GM23338 (cell line): ENCODE measurements at regions not wholly inside any gene's neighbourhood (a gene's known extent, or its start where the extent isn't known, plus 50 kb on each side); places are given as distances from the start of the nearest gene placed in this dataset.

Source experiments
- ATAC-seq: fragments of 200-7000 bp; cut with Tn5 transposase; 3 replicates; pipeline ENCODE4 v1.9.1; 2020
- DNase-seq: peaks from one replicate; pipeline ENCODE4 v3.0.0-alpha.2; 2015; ENCODE audit warnings: low spot score
- H2AFZ ChIP-seq: fragments of 200-600 bp; sonication (generic); 2 replicates; pipeline ENCODE4 v1.8.0; 2016; ENCODE audit warnings: antibody characterized with exemption, mild to moderate bottlenecking, moderate library complexity
- H3F3A ChIP-seq: fragments of 200-600 bp; sonication (generic); replicated peaks from 2 replicates; pipeline ENCODE4 v1.8.0; 2017; ENCODE audit warnings: antibody characterized with exemption, mixed run types, low read depth
- H3K27ac ChIP-seq: fragments of 200-600 bp; sonication (generic); 2 replicates; pipeline ENCODE4 v1.6.1; 2016; ENCODE audit warnings: low read depth
- H3K27me3 ChIP-seq: fragments of 200-600 bp; sonication (generic); 2 replicates; pipeline ENCODE4 v1.8.0; 2016; ENCODE audit warnings: mild to moderate bottlenecking, mixed run types, moderate library complexity; ENCODE audit not compliant: insufficient read depth
- H3K36me3 ChIP-seq: fragments of 200-600 bp; sonication (generic); 2 replicates; pipeline ENCODE4 v1.8.0; 2016; ENCODE audit warnings: mild to moderate bottlenecking; ENCODE audit not compliant: insufficient read depth
- H3K4me1 ChIP-seq: fragments of 200-600 bp; sonication (generic); 2 replicates; pipeline ENCODE4 v1.8.0; 2016; ENCODE audit warnings: mild to moderate bottlenecking, moderate library complexity; ENCODE audit not compliant: insufficient read depth
- H3K4me2 ChIP-seq: fragments of 200-600 bp; sonication (generic); 2 replicates; pipeline ENCODE4 v1.7.1; 2017; ENCODE audit warnings: mixed run types
- H3K4me3 ChIP-seq: fragments of 200-600 bp; sonication (generic); 2 replicates; pipeline ENCODE4 v1.6.1; 2016; ENCODE audit warnings: mixed run types
- H3K79me2 ChIP-seq: fragments of 200-600 bp; sonication (generic); replicated peaks from 2 replicates; pipeline ENCODE4 v1.8.0; 2017; ENCODE audit warnings: mild to moderate bottlenecking; ENCODE audit not compliant: insufficient read depth
- H3K9me2 ChIP-seq: fragments of 200-600 bp; sonication (generic); 2 replicates; pipeline ENCODE4 v1.8.0; 2017; ENCODE audit not compliant: insufficient read depth
- H4K20me1 ChIP-seq: fragments of 200-600 bp; sonication (generic); replicated peaks from 2 replicates; pipeline ENCODE4 v1.8.0; 2017; ENCODE audit warnings: mild to moderate bottlenecking; ENCODE audit not compliant: insufficient read depth
- H3K27ac Mint-ChIP-seq: 2 replicates; pipeline ENCODE4 v1.8.0; 2020; ENCODE audit warnings: inconsistent platforms, mild to moderate bottlenecking, moderate library complexity, mixed read lengths
- H3K27me3 Mint-ChIP-seq: 3 replicates; pipeline ENCODE4 v1.8.0; 2022; ENCODE audit warnings: low read depth, mild to moderate bottlenecking, moderate library complexity, mixed read lengths, inconsistent platforms; ENCODE audit not compliant: insufficient read depth, poor library complexity
- H3K36me3 Mint-ChIP-seq: 3 replicates; pipeline ENCODE4 v1.8.0; 2021; ENCODE audit warnings: low read depth, mild to moderate bottlenecking, inconsistent platforms, moderate library complexity, mixed read lengths
- H3K4me1 Mint-ChIP-seq: 3 replicates; pipeline ENCODE4 v1.8.0; 2020; ENCODE audit warnings: mild to moderate bottlenecking, inconsistent platforms, mixed read lengths
- H3K4me3 Mint-ChIP-seq: 3 replicates; pipeline ENCODE4 v1.8.0; 2021; ENCODE audit warnings: moderate library complexity, mild to moderate bottlenecking, inconsistent platforms, mixed read lengths
- H3K9me3 Mint-ChIP-seq: 3 replicates; pipeline ENCODE4 v1.8.0; 2020; ENCODE audit warnings: moderate library complexity, mild to moderate bottlenecking, inconsistent platforms, mixed read lengths
- CTCF ChIP-seq, 2 experiments: fragments of 200-600 bp in 1 of 2; sonication (generic) in 1 of 2; conservative IDR thresholded peaks; 2 replicates each; pipeline versions ENCODE4 v1.5.1 to v1.6.1; 2016 to 2017; ENCODE audit warnings: antibody characterized with exemption in 2 of 2, low read depth in 2 of 2, mild to moderate bottlenecking in 2 of 2, moderate library complexity in 1 of 2
- EZH2 ChIP-seq: fragments of 200-600 bp; sonication (generic); IDR thresholded peaks from one replicate; pipeline ENCODE4 v1.8.0; 2017; ENCODE audit warnings: antibody characterized with exemption, mild to moderate bottlenecking, low read depth; ENCODE audit not compliant: unreplicated experiment
- EZH2phosphoT487 ChIP-seq: fragments of 200-600 bp; sonication (generic); IDR thresholded peaks from one replicate; pipeline ENCODE4 v1.8.1; 2018; ENCODE audit warnings: antibody characterized with exemption; ENCODE audit not compliant: unreplicated experiment
- JUNB ChIP-seq: IDR thresholded peaks from one replicate; pipeline ENCODE4 v1.6.1; 2016; ENCODE audit warnings: antibody characterized with exemption; ENCODE audit not compliant: unreplicated experiment
- POLR2AphosphoS5 ChIP-seq: IDR thresholded peaks from 2 replicates; pipeline ENCODE4 v1.6.1; 2016; ENCODE audit warnings: antibody characterized with exemption, low read depth
- STAT1 ChIP-seq: IDR thresholded peaks from one replicate; pipeline ENCODE4 v1.6.1; 2016; ENCODE audit warnings: antibody characterized with exemption; ENCODE audit not compliant: unreplicated experiment
- ZNF114 ChIP-seq: fragments of 250-450 bp; sonication (Bioruptor Pico); IDR thresholded peaks from 2 replicates; pipeline ENCODE4 v1.5.0; 2020; ENCODE audit warnings: mild to moderate bottlenecking, moderate library complexity
- ZNF331 ChIP-seq: fragments of 250-450 bp; sonication (Bioruptor Pico); IDR thresholded peaks from 2 replicates; pipeline ENCODE4 v1.5.0; 2020; ENCODE audit warnings: low read depth, mild to moderate bottlenecking, moderate library complexity
- ZNF462 ChIP-seq: fragments of 250-450 bp; sonication (Bioruptor Pico); IDR thresholded peaks from 2 replicates; pipeline ENCODE4 v1.5.0; 2020; ENCODE audit warnings: mild to moderate bottlenecking, moderate library complexity
- TF ChIP-seq, protein P1 (sequence below): IDR thresholded peaks from 2 replicates; pipeline ENCODE4 v1.6.1; 2016; ENCODE audit warnings: antibody characterized with exemption

- TF ChIP-seq ZNF462 (no peak), EZH2phosphoT487 (no peak), ZNF114 (CRISPR knock-in tag) (no peak), JUNB (no peak), STAT1 (no peak), EZH2 (no peak), ZNF331 (CRISPR knock-in tag) (no peak), POLR2AphosphoS5 (no peak)
Observed at GRCh38 chr9:129513856-129514496, 106.9 kb downstream of the C9orf50 start (continued).

- H3K27me3 ChIP-seq, result no peaks in the 10 kb centered on the region
- peaks cover 8% of the 10 kb centered on the region for H3K27me3 Mint-ChIP-seq
- H3K36me3 Mint-ChIP-seq, result peaks cover 33% of the 10 kb centered on the region
- no peaks in the 10 kb centered on the region for H4K20me1 ChIP-seq
- no peak overlapping the region for H3K4me3 Mint-ChIP-seq
- DNase-seq (no peak), ATAC-seq (no peak)
- H3K9me2 ChIP-seq, result no peaks in the 10 kb centered on the region
- no peaks in the 10 kb centered on the region for H3K36me3 ChIP-seq
- H3K79me2 ChIP-seq, result no peaks in the 10 kb centered on the region
- H3K27ac ChIP-seq, result no peak overlapping the region
- no peaks in the 10 kb centered on the region for H3K4me1 Mint-ChIP-seq
- H3K4me1 ChIP-seq, result no peaks in the 10 kb centered on the region
- peaks cover 59% of the 10 kb centered on the region for H3K9me3 Mint-ChIP-seq
- H3K27ac Mint-ChIP-seq, result no peak overlapping the region
- TF ChIP-seq POLR2AphosphoS5, result no peak
- TF ChIP-seq, protein P1, sequence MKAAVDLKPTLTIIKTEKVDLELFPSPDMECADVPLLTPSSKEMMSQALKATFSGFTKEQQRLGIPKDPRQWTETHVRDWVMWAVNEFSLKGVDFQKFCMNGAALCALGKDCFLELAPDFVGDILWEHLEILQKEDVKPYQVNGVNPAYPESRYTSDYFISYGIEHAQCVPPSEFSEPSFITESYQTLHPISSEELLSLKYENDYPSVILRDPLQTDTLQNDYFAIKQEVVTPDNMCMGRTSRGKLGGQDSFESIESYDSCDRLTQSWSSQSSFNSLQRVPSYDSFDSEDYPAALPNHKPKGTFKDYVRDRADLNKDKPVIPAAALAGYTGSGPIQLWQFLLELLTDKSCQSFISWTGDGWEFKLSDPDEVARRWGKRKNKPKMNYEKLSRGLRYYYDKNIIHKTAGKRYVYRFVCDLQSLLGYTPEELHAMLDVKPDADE, result no peak
- TF ChIP-seq CTCF (conservative IDR thresholded peaks at IDR 0.05; ENCODE audit: low read depth in 2 of 2), result no peak
- no peak overlapping the region for H2AFZ ChIP-seq
- no peak overlapping the region for H3K4me2 ChIP-seq
- no peak overlapping the region for H3K4me3 ChIP-seq
- no peaks in the 10 kb centered on the region for H3F3A ChIP-seq
Observed at GRCh38 chr9:129513282-129513681, 107.6 kb downstream of the C9orf50 start.
